ENCODE measurements at regions not wholly inside any gene's neighbourhood (a gene's known extent, or its start where the extent isn't known, plus 50 kb on each side); places are given as distances from the start of the nearest gene placed in this dataset.

DNA sequence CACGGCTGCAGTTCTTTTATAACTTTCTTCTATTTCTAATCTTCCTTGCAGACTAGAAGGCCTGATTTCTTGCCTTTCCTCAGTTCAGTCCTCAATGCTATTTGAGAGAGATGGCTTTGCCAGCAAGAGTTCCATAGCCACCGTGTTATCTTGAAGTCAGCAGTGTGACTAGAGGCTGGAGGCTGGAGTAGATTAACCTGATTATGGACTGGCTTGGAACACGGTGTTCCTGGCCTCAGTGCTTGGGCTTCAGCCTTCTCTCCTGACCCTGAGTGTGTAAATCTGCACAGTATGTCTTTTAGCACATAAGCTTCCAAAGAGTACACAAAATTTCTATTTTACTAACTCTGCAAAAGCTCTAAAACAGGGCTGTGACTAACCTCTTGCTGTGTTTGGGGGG, 61.4 kb downstream of the CCDC54 start:
- ATAC-seq: no peak
- 45 to 70% (median 52%) methylated on average over 3 of the region's 3 CpGs for WGBS, 3 donors
- H3K4me1 ChIP-seq: no peaks in the 10 kb centered on the region
- no peaks in the 10 kb centered on the region for H3K9me3 ChIP-seq
- no peak overlapping the region for H3K4me3 ChIP-seq
- H3K27ac ChIP-seq: no peak overlapping the region
- TF ChIP-seq, protein P1, sequence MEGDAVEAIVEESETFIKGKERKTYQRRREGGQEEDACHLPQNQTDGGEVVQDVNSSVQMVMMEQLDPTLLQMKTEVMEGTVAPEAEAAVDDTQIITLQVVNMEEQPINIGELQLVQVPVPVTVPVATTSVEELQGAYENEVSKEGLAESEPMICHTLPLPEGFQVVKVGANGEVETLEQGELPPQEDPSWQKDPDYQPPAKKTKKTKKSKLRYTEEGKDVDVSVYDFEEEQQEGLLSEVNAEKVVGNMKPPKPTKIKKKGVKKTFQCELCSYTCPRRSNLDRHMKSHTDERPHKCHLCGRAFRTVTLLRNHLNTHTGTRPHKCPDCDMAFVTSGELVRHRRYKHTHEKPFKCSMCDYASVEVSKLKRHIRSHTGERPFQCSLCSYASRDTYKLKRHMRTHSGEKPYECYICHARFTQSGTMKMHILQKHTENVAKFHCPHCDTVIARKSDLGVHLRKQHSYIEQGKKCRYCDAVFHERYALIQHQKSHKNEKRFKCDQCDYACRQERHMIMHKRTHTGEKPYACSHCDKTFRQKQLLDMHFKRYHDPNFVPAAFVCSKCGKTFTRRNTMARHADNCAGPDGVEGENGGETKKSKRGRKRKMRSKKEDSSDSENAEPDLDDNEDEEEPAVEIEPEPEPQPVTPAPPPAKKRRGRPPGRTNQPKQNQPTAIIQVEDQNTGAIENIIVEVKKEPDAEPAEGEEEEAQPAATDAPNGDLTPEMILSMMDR (IDR thresholded peaks at IDR 0.05): no peak
- intact Hi-C loops (cut with DNase I): loop anchor here in 1 of 2 donors (10.0 kb wide), 1 partner anchor 164 kb away; no protein-coding TSS in a partner anchor
- H3K36me3 ChIP-seq (ENCODE audit: insufficient read depth in 1 of 2, low read depth in 1 of 2): no peaks in the 10 kb centered on the region
- peaks cover 0 to 1% (median 0%) of the 10 kb centered on the region in 3 donors for H3K27me3 ChIP-seq (ENCODE audit: insufficient read depth in 3 of 3, low read length in 2 of 3)
- DNase-seq: no peak

DNA sequence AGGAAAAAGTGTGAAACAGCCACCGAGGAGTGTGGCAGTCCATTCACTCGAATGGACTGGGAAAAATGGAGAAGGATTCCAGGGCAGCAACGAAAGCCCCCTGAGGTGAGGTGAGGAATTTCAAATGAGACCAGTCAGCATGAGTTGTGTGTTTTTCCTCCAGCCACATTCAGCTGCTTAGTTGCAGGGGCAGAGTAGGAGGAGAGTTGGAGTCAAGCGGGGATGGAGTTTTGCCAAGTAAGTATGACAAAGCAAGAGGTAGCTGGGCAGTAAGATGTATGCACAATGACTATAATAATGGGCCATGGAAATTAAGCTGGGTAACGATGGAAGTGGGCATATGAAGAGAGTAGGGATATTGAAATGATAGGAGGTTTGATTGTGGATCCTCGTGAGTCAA, 64.4 kb downstream of the CCDC54 start:
- DNase-seq: no peak
- H3K9me3 ChIP-seq: no peaks in the 10 kb centered on the region
- intact Hi-C loops (cut with DNase I): no loop called here
- ATAC-seq: no peak
- 79 to 84% (median 79%) methylated on average over 6 of the region's 6 CpGs for WGBS, 3 donors
- H3K27ac ChIP-seq: no peak overlapping the region
- no peaks in the 10 kb centered on the region for H3K4me1 ChIP-seq
- H3K27me3 ChIP-seq (ENCODE audit: insufficient read depth in 3 of 3, low read length in 2 of 3): peaks cover 0 to 1% (median 0%) of the 10 kb centered on the region in 3 donors
- TF ChIP-seq, protein P1 (IDR thresholded peaks at IDR 0.05): no peak
- H3K36me3 ChIP-seq (ENCODE audit: insufficient read depth in 1 of 2, low read depth in 1 of 2): no peaks in the 10 kb centered on the region
- no peak overlapping the region for H3K4me3 ChIP-seq

DNA sequence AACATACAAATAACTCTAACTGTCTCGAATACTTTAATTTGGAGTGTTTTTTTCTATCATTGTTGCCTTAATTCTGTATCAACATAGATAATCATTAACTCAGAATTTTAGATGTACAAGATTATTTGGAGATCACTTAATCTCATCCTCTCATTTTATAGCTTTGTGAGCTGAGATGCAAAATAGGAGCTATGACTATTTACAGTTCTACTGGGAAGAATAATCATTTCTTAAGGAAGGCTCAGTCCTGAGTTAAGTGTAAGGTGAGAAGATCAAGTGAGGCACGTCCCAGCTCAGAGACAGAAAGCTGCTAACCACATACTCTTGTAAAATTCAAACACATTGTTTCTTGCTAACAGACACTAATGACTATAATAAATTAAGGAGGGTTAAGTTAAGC, 66.2 kb downstream of the CCDC54 start:
- ATAC-seq: no peak
- TF ChIP-seq, protein P1 (IDR thresholded peaks at IDR 0.05): no peak

DNA sequence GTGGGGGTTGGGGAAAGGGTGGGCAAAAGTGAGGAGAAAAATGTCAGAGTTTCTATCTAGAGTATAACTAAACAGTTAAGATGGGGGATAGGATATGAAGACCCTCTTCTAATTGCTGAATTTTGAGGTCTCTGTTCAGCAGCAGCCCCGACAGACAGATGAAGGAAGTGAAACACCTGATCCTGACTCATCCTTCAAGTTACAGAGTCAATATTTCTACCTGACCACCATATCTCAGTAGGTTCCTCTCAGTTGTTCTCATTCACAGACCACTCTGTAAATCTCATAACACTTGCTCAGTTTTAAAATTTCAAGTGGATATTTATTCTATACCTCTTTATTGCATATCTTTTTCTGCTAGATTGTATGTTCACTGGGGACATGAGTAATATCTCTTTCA, 69.5 kb downstream of the CCDC54 start:
- Histone ChIP-seq H3K36me3 (ENCODE audit: insufficient read depth in 1 of 2, low read depth in 1 of 2) (no peaks in the 10 kb centered on the region), H3K27ac (no peak overlapping the region), H3K9me3 (no peaks in the 10 kb centered on the region), H3K4me1 (no peaks in the 10 kb centered on the region), H3K4me3 (no peak overlapping the region), H3K27me3 (ENCODE audit: insufficient read depth in 3 of 3, low read length in 2 of 3) (peaks cover 0 to 1% (median 0%) of the 10 kb centered on the region in 3 donors)
- 70 to 92% (median 71%) methylated on average over 1 of the region's 1 CpG for WGBS, 3 donors
- intact Hi-C loops (cut with DNase I): no loop called here
- TF ChIP-seq, protein P1 (IDR thresholded peaks at IDR 0.05): no peak
- DNase-seq (no peak), ATAC-seq (no peak)

More for the DNA sequence above, 66.2 kb downstream of the CCDC54 start:
- Histone ChIP-seq H3K27ac (no peak overlapping the region), H3K9me3 (no peaks in the 10 kb centered on the region), H3K27me3 (ENCODE audit: insufficient read depth in 3 of 3, low read length in 2 of 3) (peaks cover 0 to 1% (median 0%) of the 10 kb centered on the region in 3 donors), H3K36me3 (ENCODE audit: insufficient read depth in 1 of 2, low read depth in 1 of 2) (no peaks in the 10 kb centered on the region), H3K4me3 (no peak overlapping the region), H3K4me1 (no peaks in the 10 kb centered on the region)
- WGBS, 3 donors: 45 to 49% (median 48%) methylated on average over 2 of the region's 2 CpGs
- DNase-seq: no peak
- intact Hi-C loops (cut with DNase I): no loop called here

DNA sequence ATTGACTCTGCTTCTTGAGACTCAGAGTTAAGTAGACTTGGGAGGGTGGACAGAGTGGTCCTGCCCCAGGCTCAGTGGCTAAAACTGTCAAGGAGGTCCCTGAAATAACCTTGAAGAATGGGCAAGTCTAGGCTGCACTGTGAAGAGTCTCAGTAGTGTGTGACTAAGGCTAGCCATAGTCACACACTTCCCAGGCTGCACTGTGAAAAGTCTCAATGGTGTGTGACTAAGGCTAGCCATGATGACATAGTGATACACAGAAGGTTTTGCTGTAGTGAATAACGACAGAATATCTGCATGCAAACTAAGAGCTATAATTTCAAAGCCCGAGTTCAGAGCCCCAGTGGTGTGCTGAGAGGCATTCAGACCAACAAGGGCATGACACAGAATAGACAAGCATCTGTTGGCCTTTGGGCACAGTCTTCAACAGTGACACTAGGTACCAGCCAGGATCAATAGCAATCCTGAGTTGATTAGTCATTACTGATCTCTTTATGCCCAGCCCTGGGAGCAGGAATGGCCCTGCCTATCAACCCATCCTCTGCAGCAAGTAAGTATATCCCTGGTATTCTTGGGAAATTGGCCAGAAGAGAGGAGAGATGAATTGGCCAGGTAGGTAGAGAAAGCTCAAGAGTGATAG, 72.4 kb upstream of the BBX start:
- H3K9me3 ChIP-seq: no peaks in the 10 kb centered on the region
- WGBS, 3 donors: 73 to 82% (median 81%) methylated on average over 2 of the region's 2 CpGs
- TF ChIP-seq, protein P1 (IDR thresholded peaks at IDR 0.05): no peak
- intact Hi-C loops (cut with DNase I): no loop called here
- no peak for DNase-seq
- no peak overlapping the region for H3K4me3 ChIP-seq
- no peaks in the 10 kb centered on the region for H3K27me3 ChIP-seq (ENCODE audit: insufficient read depth in 3 of 3, low read length in 2 of 3)
- no peaks in the 10 kb centered on the region for H3K4me1 ChIP-seq
- H3K27ac ChIP-seq: no peak overlapping the region
- ATAC-seq: no peak
- no peaks in the 10 kb centered on the region for H3K36me3 ChIP-seq (ENCODE audit: insufficient read depth in 1 of 2, low read depth in 1 of 2)
